LHCN-M2 (cell line): ENCODE measurements at regions not wholly inside any gene's neighbourhood (a gene's known extent, or its start where the extent isn't known, plus 50 kb on each side); places are given as distances from the start of the nearest gene placed in this dataset.

ENCODE experiments used
- DNase-seq: peaks from one replicate; pipeline ENCODE4 v3.0.0-alpha.2; 2012; ENCODE audit warnings: low read depth

GRCh38 chr3:132829101-132829500, 106.9 kb upstream of the NPHP3 start:
- DNase-seq: no peak

- peak; percentile 65 for DNase-seq
Observed at GRCh38 chr3:132822837-132823236, 100.6 kb upstream of the NPHP3 start.

- DNase-seq: peak; percentile 93
Observed at GRCh38 chr3:132822266-132822665, 100.1 kb upstream of the NPHP3 start.

GRCh38 chr3:132821314-132821713, 99.1 kb upstream of the NPHP3 start:
- no peak for DNase-seq

- DNase-seq: no peak
Observed at GRCh38 chr3:132818251-132818650, 96.0 kb upstream of the NPHP3 start.

GRCh38 chr3:132817646-132818177, 95.5 kb upstream of the NPHP3 start:
- peak; percentile 31 for DNase-seq

GRCh38 chr3:132805071-132805470, 82.9 kb upstream of the NPHP3 start:
- no peak for DNase-seq

- peak; percentile 75 for DNase-seq
Observed at GRCh38 chr3:132804498-132804897, 82.3 kb upstream of the NPHP3 start.

- DNase-seq: peak; percentile 53
Observed at GRCh38 chr3:132803889-132804288, 81.7 kb upstream of the NPHP3 start.

- peak; percentile 37 for DNase-seq
Observed at GRCh38 chr3:132800958-132801357, 78.7 kb upstream of the NPHP3 start.

- DNase-seq: no peak
Observed at GRCh38 chr3:132790806-132791205, 68.6 kb upstream of the NPHP3 start.

- no peak for DNase-seq
Observed at GRCh38 chr3:132789959-132790358, 67.8 kb upstream of the NPHP3 start.

- peak; percentile 89 for DNase-seq
Observed at GRCh38 chr3:132788301-132788671, 66.1 kb upstream of the NPHP3 start.

- DNase-seq: peak; percentile 78
Observed at GRCh38 chr3:132787616-132788300, 65.5 kb upstream of the NPHP3 start.

- DNase-seq: no peak
Observed at GRCh38 chr3:132786890-132787289, 64.7 kb upstream of the NPHP3 start.

GRCh38 chr3:132785292-132785691, 63.1 kb upstream of the NPHP3 start:
- peak; percentile 64 for DNase-seq

- no peak for DNase-seq
Observed at GRCh38 chr3:132784502-132785025, 62.4 kb upstream of the NPHP3 start.

- peak; percentile 73 for DNase-seq
Observed at GRCh38 chr3:132783152-132783551, 60.9 kb upstream of the NPHP3 start.

GRCh38 chr3:132781922-132782321, 59.7 kb upstream of the NPHP3 start:
- DNase-seq: no peak

- DNase-seq: peak; percentile 94
Observed at GRCh38 chr3:132777171-132777570, 55.0 kb upstream of the NPHP3 start.

- peak; percentile 65 for DNase-seq
Observed at GRCh38 chr3:132773071-132773619, 50.9 kb upstream of the NPHP3 start.

GRCh38 chr3:132772252-132772651, 50.0 kb upstream of the NPHP3 start:
- DNase-seq: peak; percentile 76
